Vagina (tissue), 2 donors: ENCODE measurements at regions not wholly inside any gene's neighbourhood (a gene's known extent, or its start where the extent isn't known, plus 50 kb on each side); places are given as distances from the start of the nearest gene placed in this dataset.

Experiments used
- POLR2A ChIP-seq, 2 donors: fragments of 450-650 bp; IDR thresholded peaks; one replicate each; pipeline ENCODE4 v1.6.1; 2017; ENCODE audit warnings: antibody characterized with exemption in 2 of 2, mild to moderate bottlenecking in 2 of 2, moderate library complexity in 2 of 2
- TF ChIP-seq, protein P1 (sequence below), 3 experiments: fragments of 450-650 bp in 2 of 3; fragments of 200-600 bp in 1 of 3; sonication (generic) in 1 of 3; IDR thresholded peaks; one replicate each; pipeline ENCODE4 v1.5.1; 2017 to 2019; ENCODE audit warnings: antibody characterized with exemption in 3 of 3, mild to moderate bottlenecking in 2 of 3, moderate library complexity in 2 of 3

DNA sequence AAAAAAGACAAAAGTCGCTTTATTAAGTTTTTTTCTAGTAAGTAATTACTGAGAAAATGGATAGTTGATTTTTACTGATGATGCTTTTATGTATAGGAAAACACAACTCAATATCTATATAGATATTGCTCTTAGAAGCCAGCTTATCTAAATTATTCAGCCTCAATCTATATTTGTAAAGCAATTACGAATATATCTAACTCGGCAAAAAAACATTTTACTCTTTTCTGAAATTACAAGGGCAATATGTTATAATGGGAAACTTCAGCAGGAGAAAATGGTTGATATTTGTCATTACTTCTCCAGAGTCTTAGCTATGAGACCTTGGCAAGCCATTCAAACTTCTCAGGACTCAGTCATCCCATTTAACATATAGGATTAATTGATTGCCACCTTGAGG lies 228.5 kb downstream of the SLC7A11 start:
- no peak for TF ChIP-seq POLR2A (IDR thresholded peaks at IDR 0.05)
- TF ChIP-seq, protein P1, sequence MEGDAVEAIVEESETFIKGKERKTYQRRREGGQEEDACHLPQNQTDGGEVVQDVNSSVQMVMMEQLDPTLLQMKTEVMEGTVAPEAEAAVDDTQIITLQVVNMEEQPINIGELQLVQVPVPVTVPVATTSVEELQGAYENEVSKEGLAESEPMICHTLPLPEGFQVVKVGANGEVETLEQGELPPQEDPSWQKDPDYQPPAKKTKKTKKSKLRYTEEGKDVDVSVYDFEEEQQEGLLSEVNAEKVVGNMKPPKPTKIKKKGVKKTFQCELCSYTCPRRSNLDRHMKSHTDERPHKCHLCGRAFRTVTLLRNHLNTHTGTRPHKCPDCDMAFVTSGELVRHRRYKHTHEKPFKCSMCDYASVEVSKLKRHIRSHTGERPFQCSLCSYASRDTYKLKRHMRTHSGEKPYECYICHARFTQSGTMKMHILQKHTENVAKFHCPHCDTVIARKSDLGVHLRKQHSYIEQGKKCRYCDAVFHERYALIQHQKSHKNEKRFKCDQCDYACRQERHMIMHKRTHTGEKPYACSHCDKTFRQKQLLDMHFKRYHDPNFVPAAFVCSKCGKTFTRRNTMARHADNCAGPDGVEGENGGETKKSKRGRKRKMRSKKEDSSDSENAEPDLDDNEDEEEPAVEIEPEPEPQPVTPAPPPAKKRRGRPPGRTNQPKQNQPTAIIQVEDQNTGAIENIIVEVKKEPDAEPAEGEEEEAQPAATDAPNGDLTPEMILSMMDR (IDR thresholded peaks at IDR 0.05), result no peak
